Activated CD4-positive, alpha-beta T cell treated with anti-CD3 and anti-CD28 coated beads, Interleukin-2, amount 10 ng/mL, durations not matched to agents 24 days and 14 days (primary cell): ENCODE measurements at regions not wholly inside any gene's neighbourhood (a gene's known extent, or its start where the extent isn't known, plus 50 kb on each side); places are given as distances from the start of the nearest gene placed in this dataset.

Experiments used
- DNase-seq: peaks from one replicate; pipeline ENCODE4 v3.0.0; 2022
- H3K27ac Mint-ChIP-seq: one replicate; pipeline ENCODE4 v1.8.0; 2022; ENCODE audit warnings: mild to moderate bottlenecking, mixed read lengths
- H3K27me3 Mint-ChIP-seq: one replicate; pipeline ENCODE4 v1.8.0; 2022; ENCODE audit warnings: mixed read lengths
- H3K36me3 Mint-ChIP-seq: one replicate; pipeline ENCODE4 v1.8.0; 2022; ENCODE audit warnings: low read depth, mild to moderate bottlenecking, mixed read lengths
- H3K4me1 Mint-ChIP-seq: one replicate; pipeline ENCODE4 v1.8.0; 2021; ENCODE audit warnings: mixed read lengths
- H3K4me3 Mint-ChIP-seq: one replicate; pipeline ENCODE4 v1.8.0; 2022; ENCODE audit warnings: mild to moderate bottlenecking, moderate library complexity, mixed read lengths
- H3K9me3 Mint-ChIP-seq: one replicate; pipeline ENCODE4 v1.8.0; 2021; ENCODE audit warnings: mixed read lengths
- intact Hi-C: fragments of 100-400 bp; cut with micrococcal nuclease; formaldehyde crosslinking; loops from one replicate; pipeline ENCODE4 v1.15.1; 2023

GRCh38 chr13:50594276-50595051, 249.0 kb downstream of the DLEU7 start:
- Mint-ChIP-seq H3K27ac (peak overlapping the region; percentile 82), H3K4me1 (peaks cover 34% of the 10 kb centered on the region), H3K9me3 (no peaks in the 10 kb centered on the region), H3K27me3 (peaks cover 3% of the 10 kb centered on the region), H3K4me3 (peak overlapping the region; percentile 62), H3K36me3 (no peaks in the 10 kb centered on the region)
- DNase-seq, result peak; percentile 71
- intact Hi-C loops, result loop anchor here (2.0 to 10.0 kb wide), 4 partner anchors 16 to 510 kb away; no protein-coding TSS in a partner anchor

- no peak for DNase-seq
- intact Hi-C loops, result loop anchor here (2.0 to 10.0 kb wide), 3 partner anchors 16 to 510 kb away; no protein-coding TSS in a partner anchor
- no peaks in the 10 kb centered on the region for H3K36me3 Mint-ChIP-seq
- H3K9me3 Mint-ChIP-seq, result no peaks in the 10 kb centered on the region
- peak overlapping the region; percentile 82 for H3K27ac Mint-ChIP-seq
- H3K27me3 Mint-ChIP-seq, result peaks cover 3% of the 10 kb centered on the region
- H3K4me1 Mint-ChIP-seq, result peaks cover 33% of the 10 kb centered on the region
- no peak overlapping the region for H3K4me3 Mint-ChIP-seq
Measured at GRCh38 chr13:50595196-50595595, 248.3 kb downstream of the DLEU7 start.

GRCh38 chr13:50596156-50596555, 247.3 kb downstream of the DLEU7 start:
- intact Hi-C loops, result loop anchor here (10.0 kb wide), 1 partner anchor 511 kb away; no protein-coding TSS in a partner anchor
- Mint-ChIP-seq H3K36me3 (no peaks in the 10 kb centered on the region), H3K4me3 (no peak overlapping the region), H3K9me3 (no peaks in the 10 kb centered on the region), H3K27me3 (peaks cover 3% of the 10 kb centered on the region), H3K4me1 (peaks cover 30% of the 10 kb centered on the region), H3K27ac (no peak overlapping the region)
- DNase-seq, result no peak

- Mint-ChIP-seq H3K4me1 (peaks cover 30% of the 10 kb centered on the region), H3K4me3 (no peak overlapping the region), H3K27me3 (peaks cover 3% of the 10 kb centered on the region), H3K36me3 (no peaks in the 10 kb centered on the region), H3K27ac (no peak overlapping the region), H3K9me3 (no peaks in the 10 kb centered on the region)
- DNase-seq, result no peak
- intact Hi-C loops, result loop anchor here (10.0 kb wide), 1 partner anchor 512 kb away; no protein-coding TSS in a partner anchor
Measured at GRCh38 chr13:50596776-50597203, 246.7 kb downstream of the DLEU7 start.

GRCh38 chr13:50598338-50598737, 245.2 kb downstream of the DLEU7 start:
- Mint-ChIP-seq H3K27ac (no peak overlapping the region), H3K9me3 (no peaks in the 10 kb centered on the region), H3K36me3 (no peaks in the 10 kb centered on the region), H3K4me1 (peaks cover 25% of the 10 kb centered on the region), H3K4me3 (no peak overlapping the region), H3K27me3 (peaks cover 5% of the 10 kb centered on the region)
- no peak for DNase-seq
- intact Hi-C loops, result loop anchor here (10.0 kb wide), 1 partner anchor 514 kb away; no protein-coding TSS in a partner anchor

- H3K4me1 Mint-ChIP-seq, result peaks cover 21% of the 10 kb centered on the region
Measured at GRCh38 chr13:50599046-50599445, 244.4 kb downstream of the DLEU7 start.

GRCh38 chr13:50599927-50600326, 243.6 kb downstream of the DLEU7 start:
- intact Hi-C loops, result loop anchor here (10.0 kb wide), 1 partner anchor 515 kb away; no protein-coding TSS in a partner anchor
- Mint-ChIP-seq H3K36me3 (no peaks in the 10 kb centered on the region), H3K4me3 (no peak overlapping the region), H3K27ac (no peak overlapping the region), H3K27me3 (peaks cover 9% of the 10 kb centered on the region), H3K9me3 (no peaks in the 10 kb centered on the region), H3K4me1 (peaks cover 14% of the 10 kb centered on the region)
- no peak for DNase-seq

More at GRCh38 chr13:50599046-50599445, 244.4 kb downstream of the DLEU7 start:
- Mint-ChIP-seq H3K27me3 (peaks cover 7% of the 10 kb centered on the region), H3K27ac (no peak overlapping the region), H3K9me3 (no peaks in the 10 kb centered on the region), H3K4me3 (no peak overlapping the region), H3K36me3 (no peaks in the 10 kb centered on the region)
- no peak for DNase-seq
- intact Hi-C loops, result loop anchor here (10.0 kb wide), 1 partner anchor 514 kb away; no protein-coding TSS in a partner anchor

- intact Hi-C loops, result no loop called here
- H3K9me3 Mint-ChIP-seq, result no peaks in the 10 kb centered on the region
- peaks cover 5% of the 10 kb centered on the region for H3K4me1 Mint-ChIP-seq
- H3K27ac Mint-ChIP-seq, result no peak overlapping the region
- no peak for DNase-seq
- H3K4me3 Mint-ChIP-seq, result no peak overlapping the region
- H3K27me3 Mint-ChIP-seq, result peaks cover 30% of the 10 kb centered on the region
- H3K36me3 Mint-ChIP-seq, result no peaks in the 10 kb centered on the region
Measured at GRCh38 chr13:50608370-50608769, 235.1 kb downstream of the DLEU7 start.

- H3K9me3 Mint-ChIP-seq, result no peaks in the 10 kb centered on the region
- intact Hi-C loops, result no loop called here
- H3K4me3 Mint-ChIP-seq, result no peak overlapping the region
- H3K36me3 Mint-ChIP-seq, result no peaks in the 10 kb centered on the region
- H3K27ac Mint-ChIP-seq, result no peak overlapping the region
- H3K4me1 Mint-ChIP-seq, result peaks cover 5% of the 10 kb centered on the region
- H3K27me3 Mint-ChIP-seq, result peaks cover 28% of the 10 kb centered on the region
- no peak for DNase-seq
Measured at GRCh38 chr13:50609011-50609410, 234.5 kb downstream of the DLEU7 start.

GRCh38 chr13:50610238-50610637, 233.3 kb downstream of the DLEU7 start:
- peaks cover 5% of the 10 kb centered on the region for H3K4me1 Mint-ChIP-seq
- no peak overlapping the region for H3K4me3 Mint-ChIP-seq
- H3K27me3 Mint-ChIP-seq, result peaks cover 25% of the 10 kb centered on the region
- no peak overlapping the region for H3K27ac Mint-ChIP-seq
- no peaks in the 10 kb centered on the region for H3K9me3 Mint-ChIP-seq
- H3K36me3 Mint-ChIP-seq, result no peaks in the 10 kb centered on the region
- intact Hi-C loops, result loop anchor here (2.0 kb wide), 1 partner anchor 15 kb away; no protein-coding TSS in a partner anchor
- DNase-seq, result no peak

GRCh38 chr13:50611117-50611781, 232.2 kb downstream of the DLEU7 start:
- Mint-ChIP-seq H3K27me3 (peaks cover 25% of the 10 kb centered on the region), H3K9me3 (no peaks in the 10 kb centered on the region), H3K4me1 (peaks cover 8% of the 10 kb centered on the region), H3K36me3 (no peaks in the 10 kb centered on the region), H3K27ac (no peak overlapping the region), H3K4me3 (no peak overlapping the region)
- intact Hi-C loops, result loop anchor here (2.0 kb wide), 1 partner anchor 16 kb away; no protein-coding TSS in a partner anchor
- DNase-seq, result peak; percentile 82

GRCh38 chr13:50612717-50613116, 230.8 kb downstream of the DLEU7 start:
- no peaks in the 10 kb centered on the region for H3K9me3 Mint-ChIP-seq
- H3K27me3 Mint-ChIP-seq, result peaks cover 20% of the 10 kb centered on the region
- intact Hi-C loops, result no loop called here
- no peak for DNase-seq
- peaks cover 12% of the 10 kb centered on the region for H3K4me1 Mint-ChIP-seq
- no peaks in the 10 kb centered on the region for H3K36me3 Mint-ChIP-seq
- no peak overlapping the region for H3K4me3 Mint-ChIP-seq
- H3K27ac Mint-ChIP-seq, result no peak overlapping the region

GRCh38 chr13:50613356-50613831, 230.1 kb downstream of the DLEU7 start:
- H3K4me1 Mint-ChIP-seq, result peaks cover 12% of the 10 kb centered on the region
- no peak overlapping the region for H3K4me3 Mint-ChIP-seq
- H3K9me3 Mint-ChIP-seq, result no peaks in the 10 kb centered on the region
- intact Hi-C loops, result no loop called here
- H3K36me3 Mint-ChIP-seq, result no peaks in the 10 kb centered on the region
- peaks cover 18% of the 10 kb centered on the region for H3K27me3 Mint-ChIP-seq
- no peak for DNase-seq
- peak overlapping the region; percentile 34 for H3K27ac Mint-ChIP-seq

- Mint-ChIP-seq H3K9me3 (no peaks in the 10 kb centered on the region), H3K36me3 (no peaks in the 10 kb centered on the region), H3K27me3 (peaks cover 5% of the 10 kb centered on the region), H3K4me3 (no peak overlapping the region), H3K27ac (no peak overlapping the region), H3K4me1 (peaks cover 12% of the 10 kb centered on the region)
- no peak for DNase-seq
- intact Hi-C loops, result no loop called here
Measured at GRCh38 chr13:50615234-50615633, 228.3 kb downstream of the DLEU7 start.
